Heart right ventricle (tissue), 16 donors: ENCODE measurements at regions not wholly inside any gene's neighbourhood (a gene's known extent, or its start where the extent isn't known, plus 50 kb on each side); places are given as distances from the start of the nearest gene placed in this dataset.

ENCODE experiments used
- ATAC-seq, 8 donors: fragments of 200-7000 bp; cut with Tn5 transposase; one replicate each; pipeline ENCODE4 v1.9.1; 2020; ENCODE audit warnings: mild to moderate bottlenecking in 8 of 8, moderate library complexity in 8 of 8, moderate number of reproducible peaks in 1 of 8
- DNase-seq, 2 donors: peaks; one replicate each; pipeline ENCODE4 v3.0.0-alpha.2; 2020
- H3K27ac ChIP-seq, 10 donors: fragments of 200-600 bp; sonication (generic) in 2 of 10; one replicate each; pipeline versions ENCODE4 v1.5.0 to v1.8.0; 2020 to 2022; ENCODE audit warnings: mild to moderate bottlenecking in 3 of 10
- H3K27me3 ChIP-seq, 7 donors: fragments of 200-600 bp; one replicate each; pipeline ENCODE4 v1.8.0; 2021 to 2022; ENCODE audit warnings: mild to moderate bottlenecking in 2 of 7
- H3K36me3 ChIP-seq, 9 donors: fragments of 200-600 bp; sonication (generic) in 1 of 9; one replicate each; pipeline versions ENCODE4 v1.5.0 to v1.8.0; 2020 to 2022; ENCODE audit warnings: mild to moderate bottlenecking in 2 of 9
- H3K4me1 ChIP-seq, 9 donors: fragments of 200-600 bp; sonication (generic) in 1 of 9; one replicate each; pipeline versions ENCODE4 v1.5.0 to v1.8.0; 2020 to 2022; ENCODE audit warnings: mild to moderate bottlenecking in 4 of 9
- H3K4me3 ChIP-seq, 10 donors: fragments of 200-600 bp; sonication (generic) in 2 of 10; one replicate each; pipeline versions ENCODE4 v1.5.0 to v1.8.0; 2020 to 2022; ENCODE audit warnings: mild to moderate bottlenecking in 7 of 10, moderate library complexity in 2 of 10
- H3K9me3 ChIP-seq, 11 donors: fragments of 200-600 bp in 10 of 11; sonication (generic) in 2 of 11; one replicate each; pipeline versions ENCODE4 v1.5.0 to v1.8.0; 2013 to 2022; ENCODE audit warnings: mild to moderate bottlenecking in 2 of 11, control low read depth in 1 of 11, moderate library complexity in 1 of 11
- CTCF ChIP-seq, 9 donors: fragments of 200-600 bp; sonication (generic) in 2 of 9; IDR thresholded peaks; one replicate each; pipeline versions ENCODE4 v1.5.0 to v1.8.0; 2021 to 2022; ENCODE audit warnings: antibody characterized with exemption in 9 of 9, mild to moderate bottlenecking in 5 of 9, moderate library complexity in 1 of 9
- WGBS, 2 donors: extraction: QIAGEN DNeasy Blood & Tissue Kit; methylation state at CpG; one replicate each; pipeline ENCODE4 v1.1.7; 2013; ENCODE audit warnings: inconsistent platforms in 1 of 2; 5-methylcytosine and 5-hydroxymethylcytosine counted together
- intact Hi-C, 10 donors: fragments of 100-400 bp; cut with DNase I; formaldehyde crosslinking; loops; one replicate each; pipeline versions ENCODE4 v1.11.1 to v1.14.2; 2022
- donor health status: Arrhythmogenic right ventricular cardiomyopathy.
- donor health status: ischemic (EF 13 %, LVEDD 7.1; RV severe dilation, severe dysfunction).
- donor health status: healthy with polysubstance abuse.
- donor health status: DM: no; HTN: yes; CAD: no.
- donor health status: DM: no; HTN: no; CAD: no.
- donor health status: ischemic (EF 25% LVEDD 6.9; RV normal size, moderate dysfunction).
- donor health status: ischemic (EF 25% LVEDD 5.7; RV mildly dilated, moderate dysfunction).
- donor health status: healthy.
- donor health status: DM: yes; HTN: yes; CAD: no.
- donor health status: Ischemic cardiomyopathy.
- donor health status: ischemic (EF 35%, LVEDD 5.7; RV mildly dilated, moderate dysfunction).
- donor health status: nonischemic (EF 11% LVEDD 7.7; RV severe dilation, severe dysfunction).
- donor health status: DM: yes; HTN: yes; CAD: no.
- donor health status: PGD.
- donor health status: ischemic (EF 29% LVEDD 5.4; RV normal size, mild dysfunction).
- donor health status: nonischemic (EF 23%, LVEDD 6.1; RV moderate dilation, normal function).

- peaks cover 0 to 28% (median 0%) of the 10 kb centered on the region in 7 donors for H3K27me3 ChIP-seq
- H3K4me1 ChIP-seq, result no peaks in the 10 kb centered on the region
- intact Hi-C loops, result no loop called here
- ATAC-seq, result no peak
- no peak overlapping the region for H3K4me3 ChIP-seq
- 89 to 94% methylated on average over 1 of the region's 1 CpG for WGBS, 2 donors
- TF ChIP-seq CTCF (IDR thresholded peaks at IDR 0.05), result no peak
- H3K36me3 ChIP-seq, result no peaks in the 10 kb centered on the region
- peaks cover 0 to 34% (median 8%) of the 10 kb centered on the region in 11 donors for H3K9me3 ChIP-seq
- H3K27ac ChIP-seq, result no peak overlapping the region
- no peak for DNase-seq
Measured at GRCh38 chr16:17598968-17599367, 128.2 kb upstream of the XYLT1 start.

GRCh38 chr16:17591655-17592405 is 121.1 kb upstream of the XYLT1 start:
- H3K9me3 ChIP-seq, result peaks cover 0 to 5% (median 0%) of the 10 kb centered on the region in 11 donors
- no peak overlapping the region for H3K4me3 ChIP-seq
- no peak for TF ChIP-seq CTCF (IDR thresholded peaks at IDR 0.05)
- no peaks in the 10 kb centered on the region for H3K36me3 ChIP-seq
- 75 to 81% methylated on average over 12 of the region's 12 CpGs for WGBS, 2 donors
- intact Hi-C loops, result no loop called here
- DNase-seq (no peak), ATAC-seq (no peak)
- H3K27me3 ChIP-seq, result peaks cover 0 to 12% (median 3%) of the 10 kb centered on the region in 7 donors
- no peaks in the 10 kb centered on the region for H3K4me1 ChIP-seq
- H3K27ac ChIP-seq, result no peak overlapping the region

DNA sequence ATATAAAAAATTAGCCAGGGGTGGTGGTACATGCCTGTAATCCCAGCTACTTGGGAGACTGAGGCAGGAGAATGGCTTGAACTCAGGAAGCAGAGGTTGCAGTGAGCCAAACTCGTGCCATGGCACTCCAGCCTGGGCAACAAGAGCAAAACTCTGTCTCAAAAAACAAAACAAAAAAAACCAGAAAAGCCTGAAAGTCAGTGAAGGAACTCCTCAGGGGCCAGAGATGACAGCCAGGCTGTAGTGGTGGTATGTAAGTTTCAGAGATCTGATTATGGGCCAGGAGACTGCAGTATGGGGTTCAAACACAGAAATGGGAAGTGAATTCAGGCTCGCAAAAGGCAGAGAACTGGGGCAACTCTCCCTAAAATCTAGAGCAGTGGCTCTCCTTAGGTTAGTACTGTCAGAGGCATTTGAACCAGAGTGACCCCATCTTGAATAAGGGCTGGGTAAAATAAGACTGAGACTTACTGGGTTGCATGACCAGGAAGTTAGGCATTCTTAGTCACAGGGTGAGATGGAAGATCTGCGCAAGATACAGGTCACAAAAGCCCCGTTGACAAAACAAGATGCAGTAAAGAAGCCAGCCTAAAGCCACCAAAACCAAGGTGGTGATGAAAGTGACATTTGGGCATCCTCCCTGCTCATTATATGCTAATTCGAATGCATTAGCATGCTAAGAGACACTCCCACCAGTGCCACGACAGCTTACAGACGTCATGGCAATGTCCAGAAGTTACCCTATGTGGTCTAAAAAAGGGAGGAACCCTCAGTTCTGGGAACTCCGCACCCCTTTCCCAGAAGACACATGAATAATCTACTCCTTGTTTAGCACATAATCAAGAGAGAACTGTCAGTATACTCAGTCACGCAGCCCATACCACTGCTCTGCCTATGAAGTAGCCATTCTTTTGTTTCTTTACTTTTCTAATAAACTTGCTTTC is 120.2 kb upstream of the XYLT1 start:
- intact Hi-C loops, result no loop called here
- no peak for TF ChIP-seq CTCF (IDR thresholded peaks at IDR 0.05)
- H3K36me3 ChIP-seq, result no peaks in the 10 kb centered on the region
- no peak overlapping the region for H3K4me3 ChIP-seq
- WGBS, 2 donors, result 73 to 76% methylated on average over 9 of the region's 9 CpGs
- no peaks in the 10 kb centered on the region for H3K4me1 ChIP-seq
- peaks cover 0 to 5% (median 0%) of the 10 kb centered on the region in 11 donors for H3K9me3 ChIP-seq
- H3K27me3 ChIP-seq, result peaks cover 0 to 12% (median 3%) of the 10 kb centered on the region in 7 donors
- H3K27ac ChIP-seq, result no peak overlapping the region
- no peak for ATAC-seq
- DNase-seq, result no peak

GRCh38 chr16:17589898-17590297 is 119.1 kb upstream of the XYLT1 start:
- H3K27ac ChIP-seq, result no peak overlapping the region
- H3K27me3 ChIP-seq, result peaks cover 0 to 12% (median 0%) of the 10 kb centered on the region in 7 donors
- DNase-seq, result no peak
- H3K9me3 ChIP-seq, result peaks cover 0 to 14% (median 0%) of the 10 kb centered on the region in 11 donors
- no peak for ATAC-seq
- no peaks in the 10 kb centered on the region for H3K36me3 ChIP-seq
- no peaks in the 10 kb centered on the region for H3K4me1 ChIP-seq
- no peak for TF ChIP-seq CTCF (IDR thresholded peaks at IDR 0.05)
- intact Hi-C loops, result loop anchor here in 1 of 10 donors (10.0 kb wide), 1 partner anchor 55 kb away; no protein-coding TSS in a partner anchor
- WGBS, 2 donors, result 84 to 86% methylated on average over 4 of the region's 4 CpGs
- H3K4me3 ChIP-seq, result no peak overlapping the region
